GM12875 (cell line): ENCODE measurements at regions not wholly inside any gene's neighbourhood (a gene's known extent, or its start where the extent isn't known, plus 50 kb on each side); places are given as distances from the start of the nearest gene placed in this dataset.

Experiments used
- H3K4me3 ChIP-seq: one replicate; pipeline ENCODE4 v1.5.1; 2011; ENCODE audit warnings: low read depth, low read length, control low read depth
- TF ChIP-seq, protein P1 (sequence below): IDR thresholded peaks from 2 replicates; pipeline ENCODE4 v1.5.1; 2011; ENCODE audit warnings: low read depth, mild to moderate bottlenecking, control low read depth, inconsistent platforms, low read length, moderate library complexity, borderline replicate concordance; ENCODE audit not compliant: insufficient read depth

DNA sequence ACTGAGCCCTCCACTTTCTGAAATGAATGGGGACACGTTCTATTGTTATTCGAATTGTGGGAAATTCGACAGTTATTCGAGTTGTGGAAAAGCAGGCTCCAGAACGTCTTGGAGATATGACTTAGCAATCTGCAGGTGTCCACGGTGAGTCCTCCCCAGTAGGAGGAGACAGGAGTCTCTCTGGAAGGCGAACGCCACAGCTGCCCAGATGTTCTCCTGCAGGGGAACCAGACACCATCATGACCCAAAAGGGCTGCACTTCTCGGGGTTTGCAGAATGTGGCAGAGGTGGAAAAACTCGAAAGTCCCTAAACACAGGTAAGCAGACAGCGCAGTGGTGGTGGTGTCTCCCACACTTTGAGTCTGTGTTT lies 363.6 kb upstream of the SFSWAP start:
- TF ChIP-seq, protein P1, sequence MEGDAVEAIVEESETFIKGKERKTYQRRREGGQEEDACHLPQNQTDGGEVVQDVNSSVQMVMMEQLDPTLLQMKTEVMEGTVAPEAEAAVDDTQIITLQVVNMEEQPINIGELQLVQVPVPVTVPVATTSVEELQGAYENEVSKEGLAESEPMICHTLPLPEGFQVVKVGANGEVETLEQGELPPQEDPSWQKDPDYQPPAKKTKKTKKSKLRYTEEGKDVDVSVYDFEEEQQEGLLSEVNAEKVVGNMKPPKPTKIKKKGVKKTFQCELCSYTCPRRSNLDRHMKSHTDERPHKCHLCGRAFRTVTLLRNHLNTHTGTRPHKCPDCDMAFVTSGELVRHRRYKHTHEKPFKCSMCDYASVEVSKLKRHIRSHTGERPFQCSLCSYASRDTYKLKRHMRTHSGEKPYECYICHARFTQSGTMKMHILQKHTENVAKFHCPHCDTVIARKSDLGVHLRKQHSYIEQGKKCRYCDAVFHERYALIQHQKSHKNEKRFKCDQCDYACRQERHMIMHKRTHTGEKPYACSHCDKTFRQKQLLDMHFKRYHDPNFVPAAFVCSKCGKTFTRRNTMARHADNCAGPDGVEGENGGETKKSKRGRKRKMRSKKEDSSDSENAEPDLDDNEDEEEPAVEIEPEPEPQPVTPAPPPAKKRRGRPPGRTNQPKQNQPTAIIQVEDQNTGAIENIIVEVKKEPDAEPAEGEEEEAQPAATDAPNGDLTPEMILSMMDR = no peak

DNA sequence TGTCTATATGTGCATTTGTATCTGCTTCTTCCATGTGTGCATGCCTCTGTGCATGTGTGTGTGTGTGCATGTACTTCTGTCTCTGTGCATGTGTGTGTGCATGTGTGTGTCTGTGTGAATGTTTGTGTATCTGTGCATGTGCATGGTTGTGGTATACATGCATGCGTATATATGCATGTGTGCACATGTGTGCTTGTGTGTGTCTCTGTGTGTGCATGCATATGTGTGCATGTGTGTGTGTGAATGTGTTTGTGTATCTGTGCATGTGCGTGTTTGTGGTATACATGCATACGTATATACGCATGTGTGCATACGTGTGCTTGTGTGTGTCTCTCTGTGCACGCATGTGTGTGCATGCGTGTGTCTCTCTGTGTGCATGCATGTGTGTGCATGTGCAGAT lies 363.2 kb upstream of the SFSWAP start:
- TF ChIP-seq, protein P1 = no peak
- no peak overlapping the region for H3K4me3 ChIP-seq

More for the DNA sequence above, 363.6 kb upstream of the SFSWAP start:
- no peak overlapping the region for H3K4me3 ChIP-seq

DNA sequence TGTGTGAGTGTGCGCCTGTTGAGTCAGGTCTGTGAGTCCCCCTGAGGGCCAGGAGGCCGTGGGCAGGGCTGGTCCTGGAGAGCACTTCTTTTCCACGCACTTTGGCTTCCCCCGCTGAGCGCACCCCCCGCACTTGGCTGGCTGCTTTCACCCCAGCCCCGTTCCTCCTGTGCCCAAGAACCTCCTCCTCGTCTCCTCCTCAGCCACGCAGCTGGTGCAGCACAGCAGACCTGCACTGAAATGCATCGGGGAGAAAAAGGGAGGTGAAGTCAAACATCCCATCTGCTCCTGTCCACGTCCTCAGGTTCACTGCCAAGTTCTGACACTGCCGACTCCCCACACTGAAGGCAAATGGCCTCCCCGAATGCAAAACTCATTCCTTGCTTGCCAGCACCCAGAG lies 362.7 kb upstream of the SFSWAP start:
- no peak overlapping the region for H3K4me3 ChIP-seq
- TF ChIP-seq, protein P1 = no peak

DNA sequence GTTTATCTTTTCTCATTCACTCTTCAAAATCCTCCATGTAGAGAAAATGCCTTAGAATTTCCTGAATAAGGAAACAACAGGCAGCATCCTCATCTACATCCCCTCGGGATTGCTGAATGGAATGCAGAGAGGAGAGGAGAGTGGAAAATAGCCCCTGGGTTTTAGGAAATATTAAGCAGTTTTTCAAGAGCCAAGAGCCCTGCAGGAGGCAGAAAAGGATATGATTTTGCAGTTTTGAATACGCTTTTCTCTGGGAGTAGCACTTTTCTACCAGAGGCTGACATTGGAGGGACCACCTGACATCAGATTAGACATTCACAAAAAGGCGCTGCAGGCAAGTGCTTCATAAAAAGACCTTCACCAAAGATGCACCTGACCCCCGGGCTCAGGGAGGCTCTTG lies 362.2 kb upstream of the SFSWAP start:
- H3K4me3 ChIP-seq = no peak overlapping the region
- TF ChIP-seq, protein P1 = no peak

DNA sequence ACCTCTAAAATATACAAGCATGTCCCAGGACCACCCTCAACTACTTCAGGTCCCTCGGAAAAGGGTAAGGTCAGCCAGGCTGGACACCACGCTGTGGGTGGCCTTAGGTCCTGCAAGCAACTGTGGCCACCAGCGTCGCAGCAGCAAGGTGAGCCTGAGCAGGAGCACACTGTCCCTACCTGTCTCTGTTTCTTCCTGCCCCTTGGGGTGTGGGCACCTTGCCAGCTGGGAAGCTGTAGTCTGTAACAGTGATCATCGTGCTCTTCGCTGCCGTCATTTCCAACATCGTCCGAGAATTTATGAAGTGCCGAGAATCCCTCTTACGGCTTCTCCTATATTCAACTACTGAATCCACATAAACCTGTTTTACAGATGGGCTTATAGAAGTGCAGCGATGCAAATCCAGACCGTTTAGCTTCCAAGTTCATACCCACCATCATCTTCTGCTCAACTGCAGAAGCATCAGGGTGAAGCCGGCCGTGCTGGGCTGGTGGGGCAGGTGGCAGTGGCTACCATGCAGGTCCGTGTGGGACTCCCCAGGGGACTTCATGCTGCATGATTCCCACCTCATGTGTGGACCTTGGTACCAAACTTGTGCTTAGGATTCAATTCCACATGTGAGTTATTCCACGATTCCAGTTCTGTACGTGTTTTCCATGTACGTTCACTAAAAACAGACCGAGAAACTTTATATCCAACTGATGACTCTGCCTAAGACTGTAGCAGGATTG lies 361.3 kb upstream of the SFSWAP start:
- no peak overlapping the region for H3K4me3 ChIP-seq
- TF ChIP-seq, protein P1 = no peak

DNA sequence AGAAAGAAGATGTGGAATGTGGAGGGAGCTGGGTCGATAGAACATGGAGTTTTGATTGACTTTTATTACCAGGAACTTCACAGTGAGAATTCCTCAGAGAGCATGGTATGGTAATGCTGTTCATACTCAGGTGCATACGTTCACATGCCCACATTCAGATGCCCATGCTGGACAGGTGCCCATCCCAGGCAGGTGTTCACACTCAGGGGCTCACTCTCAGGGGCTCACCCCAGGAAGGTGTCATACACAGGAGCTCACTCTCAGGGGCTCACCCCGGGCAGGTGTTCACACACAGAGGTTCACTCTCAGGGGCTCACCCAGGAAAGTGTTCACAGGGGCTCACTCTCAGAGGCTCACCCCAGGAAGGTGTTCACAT lies 360.0 kb upstream of the SFSWAP start:
- H3K4me3 ChIP-seq = no peak overlapping the region
- TF ChIP-seq, protein P1 = no peak

DNA sequence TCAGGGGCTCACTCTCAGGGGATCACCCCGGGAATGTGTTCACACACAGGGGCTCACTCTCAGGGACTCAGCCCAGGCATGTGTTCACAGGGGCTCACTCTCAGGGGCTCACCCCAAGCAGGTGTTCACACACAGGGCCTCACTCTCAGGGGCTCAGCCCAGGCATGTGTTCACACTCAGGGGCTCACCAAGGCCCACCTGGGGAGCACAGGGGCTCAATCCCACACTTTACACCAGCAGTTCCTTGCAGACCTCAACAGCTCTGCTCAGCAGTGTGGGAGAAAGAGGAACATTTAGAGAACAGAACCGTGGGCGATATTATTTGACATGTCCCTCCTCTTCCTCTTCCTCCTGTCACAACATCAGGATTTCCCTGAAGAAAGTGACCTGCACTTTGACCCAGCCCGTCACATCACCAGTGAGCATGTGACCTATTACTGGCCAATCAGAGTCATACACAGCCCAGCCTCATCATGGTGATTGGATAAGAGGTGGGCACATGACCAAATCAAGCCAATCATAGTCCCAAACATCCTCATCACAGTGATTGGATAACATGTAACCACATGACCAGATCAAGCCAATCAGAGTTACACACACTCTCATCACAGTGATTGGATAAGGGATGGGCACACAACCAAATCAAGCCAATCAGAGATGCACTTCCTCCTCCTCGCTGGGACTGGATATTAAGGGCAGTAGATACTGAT lies 359.4 kb upstream of the SFSWAP start:
- no peak overlapping the region for H3K4me3 ChIP-seq
- TF ChIP-seq, protein P1 = no peak
